ENCODE measurements at regions not wholly inside any gene's neighbourhood (a gene's known extent, or its start where the extent isn't known, plus 50 kb on each side); places are given as distances from the start of the nearest gene placed in this dataset.
"Not testable (repeated sequence)": the region's sequence is repeated elsewhere in the genome, so short reads cannot be mapped to it uniquely, and the experiment has no call there.

DNA sequence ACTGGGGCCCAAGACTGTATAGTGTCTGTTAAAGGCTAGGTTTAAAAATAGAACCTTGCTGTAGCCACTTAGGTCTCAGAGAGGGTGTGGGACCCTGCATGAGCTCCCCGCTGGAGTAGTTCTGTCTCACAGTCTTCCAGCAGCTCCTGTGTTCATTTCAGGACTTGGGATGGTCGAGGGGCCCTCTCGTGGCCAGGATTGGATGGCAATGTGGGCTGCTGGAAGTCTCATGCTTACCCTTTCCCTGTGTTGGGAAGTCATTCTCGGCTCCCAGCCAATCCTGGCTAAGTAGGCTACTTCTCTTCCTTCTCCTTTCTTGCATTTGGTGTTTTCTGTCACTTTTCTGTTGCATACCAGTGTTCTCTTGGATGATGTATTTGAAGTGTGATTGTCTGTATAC is 284.0 kb upstream of the GCFC2 start:
- dilution Hi-C loops (cut with MboI; ENCODE audit: extremely low pct_ligation_motif_present, low sequenced_read_pairs): no loop called here

DNA sequence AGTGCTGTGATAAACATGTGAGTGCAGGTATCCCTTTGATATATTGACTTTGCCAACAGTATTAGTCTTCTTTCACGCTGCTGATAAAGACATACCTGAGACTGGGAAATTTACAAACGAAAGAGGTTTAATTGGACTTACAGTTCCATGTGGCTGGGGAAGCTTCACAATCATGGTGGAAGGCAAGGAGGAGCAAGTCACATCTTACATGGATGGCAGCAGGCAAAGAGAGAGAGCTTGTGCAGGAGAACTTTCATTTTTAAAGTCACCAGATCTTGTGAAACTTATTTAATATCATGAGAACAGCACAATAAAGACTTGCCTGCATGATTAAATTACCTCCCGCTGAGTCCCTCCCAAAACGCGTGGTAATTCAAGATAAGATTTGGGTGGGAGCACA is 277.9 kb upstream of the GCFC2 start:
- CTCF ChIA-PET; FAIRE-seq; BruUV-seq (replicated peaks): not testable (repeated sequence)

More for the DNA sequence above, 284.0 kb upstream of the GCFC2 start:
- DNase-seq (ENCODE audit: low read depth, low spot score) (no peak), FAIRE-seq (no peak)
- Histone ChIP-seq H3K9ac (replicated peaks; ENCODE audit: extremely low read depth, insufficient read depth, low read length) (no peak overlapping the region), H4K20me1 (replicated peaks; ENCODE audit: control insufficient read depth, extremely low read depth, insufficient read depth, low read length) (no peaks in the 10 kb centered on the region), H3K4me1 (ENCODE audit: control insufficient read depth, extremely low read depth, insufficient read depth, low read length) (no peaks in the 10 kb centered on the region), H3K79me2 (ENCODE audit: control insufficient read depth, insufficient read depth, low read length) (no peaks in the 10 kb centered on the region), H2AFZ (ENCODE audit: low read depth, low read length) (no peak overlapping the region), H3K36me3 (ENCODE audit: control insufficient read depth in 2 of 2, extremely low read depth in 1 of 2, insufficient read depth in 2 of 2, low read length in 2 of 2) (no peaks in the 10 kb centered on the region), H3K9me1 (replicated peaks; ENCODE audit: control insufficient read depth, extremely low read depth, insufficient read depth, low read length) (no peaks in the 10 kb centered on the region), H3K27me3 (ENCODE audit: control insufficient read depth in 2 of 2, insufficient read depth in 2 of 2, low read length in 2 of 2) (no peaks in the 10 kb centered on the region), H3K4me2 (ENCODE audit: insufficient read depth, low read length) (no peak overlapping the region), H3K27ac (ENCODE audit: insufficient read depth, low read depth, low read length) (no peak overlapping the region), H3K9me3 (replicated peaks; ENCODE audit: control insufficient read depth, insufficient read depth, low read length) (peaks cover 4% of the 10 kb centered on the region), H3K4me3 (replicated peaks in 1 of 3; ENCODE audit: insufficient read depth in 1 of 3, low read depth in 1 of 3, low read length in 3 of 3) (no peak overlapping the region)
- CTCF ChIA-PET: no interaction called here
- intact Hi-C loops (cut with micrococcal nuclease): no loop called here
- no peak for TF ChIP-seq POLR2A (IDR thresholded peaks at IDR 0.05; ENCODE audit: low read depth, low read length)
- TF ChIP-seq, protein P1, sequence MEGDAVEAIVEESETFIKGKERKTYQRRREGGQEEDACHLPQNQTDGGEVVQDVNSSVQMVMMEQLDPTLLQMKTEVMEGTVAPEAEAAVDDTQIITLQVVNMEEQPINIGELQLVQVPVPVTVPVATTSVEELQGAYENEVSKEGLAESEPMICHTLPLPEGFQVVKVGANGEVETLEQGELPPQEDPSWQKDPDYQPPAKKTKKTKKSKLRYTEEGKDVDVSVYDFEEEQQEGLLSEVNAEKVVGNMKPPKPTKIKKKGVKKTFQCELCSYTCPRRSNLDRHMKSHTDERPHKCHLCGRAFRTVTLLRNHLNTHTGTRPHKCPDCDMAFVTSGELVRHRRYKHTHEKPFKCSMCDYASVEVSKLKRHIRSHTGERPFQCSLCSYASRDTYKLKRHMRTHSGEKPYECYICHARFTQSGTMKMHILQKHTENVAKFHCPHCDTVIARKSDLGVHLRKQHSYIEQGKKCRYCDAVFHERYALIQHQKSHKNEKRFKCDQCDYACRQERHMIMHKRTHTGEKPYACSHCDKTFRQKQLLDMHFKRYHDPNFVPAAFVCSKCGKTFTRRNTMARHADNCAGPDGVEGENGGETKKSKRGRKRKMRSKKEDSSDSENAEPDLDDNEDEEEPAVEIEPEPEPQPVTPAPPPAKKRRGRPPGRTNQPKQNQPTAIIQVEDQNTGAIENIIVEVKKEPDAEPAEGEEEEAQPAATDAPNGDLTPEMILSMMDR (IDR thresholded peaks at IDR 0.05; ENCODE audit: extremely low read depth in 1 of 2, insufficient read depth in 1 of 2, low read depth in 1 of 2, low read length in 2 of 2): no peak
- no peak for TF ChIP-seq EZH2 (IDR thresholded peaks at IDR 0.05; ENCODE audit: borderline replicate concordance, low read depth, low read length, severe bottlenecking)
- TF ChIP-seq GATA2 (IDR thresholded peaks at IDR 0.05; ENCODE audit: insufficient read depth, insufficient read length, low read depth, low read length): no peak
- no peak for TF ChIP-seq MYC (IDR thresholded peaks at IDR 0.05; ENCODE audit: low read depth, low read length)
- TF ChIP-seq JUN (IDR thresholded peaks at IDR 0.05; ENCODE audit: borderline replicate concordance, insufficient read depth, insufficient read length, low read depth): no peak
- POLR2A ChIA-PET: no interaction called here
- no TSS peak for BruUV-seq (replicated peaks)

More for the DNA sequence above, 277.9 kb upstream of the GCFC2 start:
- H3K4me1 ChIP-seq (ENCODE audit: control insufficient read depth, extremely low read depth, insufficient read depth, low read length); dilution Hi-C loops (cut with MboI; ENCODE audit: extremely low pct_ligation_motif_present, low sequenced_read_pairs); H3K36me3 ChIP-seq (ENCODE audit: control insufficient read depth in 2 of 2, extremely low read depth in 1 of 2, insufficient read depth in 2 of 2, low read length in 2 of 2); H3K27me3 ChIP-seq (ENCODE audit: control insufficient read depth in 2 of 2, insufficient read depth in 2 of 2, low read length in 2 of 2); H2AFZ ChIP-seq (ENCODE audit: low read depth, low read length); POLR2A ChIA-PET; intact Hi-C loops (cut with micrococcal nuclease); DNase-seq (ENCODE audit: low read depth, low spot score); H4K20me1 ChIP-seq (replicated peaks; ENCODE audit: control insufficient read depth, extremely low read depth, insufficient read depth, low read length); H3K9me3 ChIP-seq (replicated peaks; ENCODE audit: control insufficient read depth, insufficient read depth, low read length); H3K4me3 ChIP-seq (replicated peaks in 1 of 3; ENCODE audit: insufficient read depth in 1 of 3, low read depth in 1 of 3, low read length in 3 of 3); H3K79me2 ChIP-seq (ENCODE audit: control insufficient read depth, insufficient read depth, low read length); H3K4me2 ChIP-seq (ENCODE audit: insufficient read depth, low read length); H3K9me1 ChIP-seq (replicated peaks; ENCODE audit: control insufficient read depth, extremely low read depth, insufficient read depth, low read length); H3K9ac ChIP-seq (replicated peaks; ENCODE audit: extremely low read depth, insufficient read depth, low read length); H3K27ac ChIP-seq (ENCODE audit: insufficient read depth, low read depth, low read length): not testable (repeated sequence)

Data from endothelial cell of umbilical vein (primary cell).